ENCODE measurements at regions not wholly inside any gene's neighbourhood (a gene's known extent, or its start where the extent isn't known, plus 50 kb on each side); places are given as distances from the start of the nearest gene placed in this dataset.

GRCh38 chr12:97061171-97061570 lies 154.1 kb downstream of the NEDD1 start:
- H3K18ac ChIP-seq (ENCODE audit: low read depth in 1 of 2, low read length in 2 of 2), result no peak overlapping the region
- H3K27me3 ChIP-seq (ENCODE audit: control insufficient read depth in 1 of 2, insufficient read depth in 1 of 2, low read length in 2 of 2), result no peaks in the 10 kb centered on the region
- H3K36me3 ChIP-seq (ENCODE audit: control insufficient read depth in 1 of 2, insufficient read depth in 2 of 2, low read depth in 1 of 2, low read length in 2 of 2), result no peaks in the 10 kb centered on the region
- H3K4me1 ChIP-seq (ENCODE audit: control insufficient read depth, insufficient read depth, low read depth, low read length), result no peaks in the 10 kb centered on the region
- no peak overlapping the region for H2AFZ ChIP-seq (ENCODE audit: low read depth, low read length)
- no peak overlapping the region for H3K9ac ChIP-seq (ENCODE audit: low read length)
- WGBS, result 75% methylated on average over 3 of the region's 3 CpGs
- no peaks in the 10 kb centered on the region for H3K9me3 ChIP-seq (ENCODE audit: control insufficient read depth, low read length)
- H3K27ac ChIP-seq (ENCODE audit: low read length, poor library complexity, severe bottlenecking), result no peak overlapping the region
- H3K79me1 ChIP-seq (replicated peaks; ENCODE audit: low read length, poor library complexity, severe bottlenecking), result no peaks in the 10 kb centered on the region
- H3K4me3 ChIP-seq (ENCODE audit: insufficient read depth in 1 of 2, low read depth in 1 of 2, low read length in 2 of 2), result no peak overlapping the region
- no peak overlapping the region for H2AK5ac ChIP-seq (ENCODE audit: low read length, severe bottlenecking)
- no peak overlapping the region for H2BK5ac ChIP-seq (ENCODE audit: low read depth, low read length, poor library complexity, severe bottlenecking)
- H2BK15ac ChIP-seq (ENCODE audit: low read depth, poor library complexity, severe bottlenecking), result no peak overlapping the region
- no peak overlapping the region for H3K4me2 ChIP-seq (ENCODE audit: low read length, poor library complexity, severe bottlenecking)
- H4K8ac ChIP-seq (ENCODE audit: low read length), result no peak overlapping the region
- H3K4ac ChIP-seq (ENCODE audit: low read depth in 1 of 2, low read length in 2 of 2), result no peak overlapping the region
- no peak overlapping the region for H3K14ac ChIP-seq (ENCODE audit: low read length in 2 of 2)
- no peak overlapping the region for H3K23ac ChIP-seq (ENCODE audit: low read length in 2 of 2)
- H2BK120ac ChIP-seq (ENCODE audit: low read depth, low read length), result no peak overlapping the region
- no peak overlapping the region for H4K91ac ChIP-seq (ENCODE audit: low read length)
- DNase-seq, result no peak
- no peak overlapping the region for H2BK12ac ChIP-seq (ENCODE audit: low read length in 2 of 2)

DNA sequence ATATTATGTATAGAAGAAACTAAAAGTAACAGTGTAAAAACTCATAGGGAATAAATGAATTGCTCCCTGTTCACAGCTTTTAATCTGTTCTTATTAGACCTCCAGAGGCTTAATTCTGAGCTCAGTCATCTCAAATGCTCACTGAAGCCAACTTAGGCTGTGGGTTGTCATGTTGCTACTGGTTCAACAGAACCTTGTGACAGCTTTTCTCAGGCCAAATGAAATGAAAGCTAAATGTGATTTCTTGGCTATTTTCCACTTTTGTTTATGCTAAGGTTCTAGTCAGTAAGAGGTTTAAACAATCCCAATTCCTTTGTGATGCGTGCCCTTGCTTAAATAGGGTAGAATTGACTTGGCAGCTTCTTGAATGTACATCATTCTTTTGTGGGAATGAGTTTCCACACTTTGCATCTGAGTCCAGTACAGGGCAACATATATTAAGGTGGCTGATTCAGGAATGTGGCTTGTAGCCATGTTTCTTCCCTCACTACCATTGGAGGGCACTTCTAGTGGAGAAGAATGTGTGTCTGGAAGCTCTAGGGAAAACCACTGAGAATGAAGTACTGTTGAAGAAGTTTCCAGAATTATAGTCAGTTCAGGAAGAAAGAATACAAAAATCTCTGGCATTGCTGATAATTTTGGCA lies 156.4 kb downstream of the NEDD1 start:
- no peak overlapping the region for H4K8ac ChIP-seq (ENCODE audit: low read length)
- no peak overlapping the region for H2BK15ac ChIP-seq (ENCODE audit: low read depth, poor library complexity, severe bottlenecking)
- H3K9ac ChIP-seq (ENCODE audit: low read length), result no peak overlapping the region
- WGBS, result 57% methylated on average over 1 of the region's 1 CpG
- H3K14ac ChIP-seq (ENCODE audit: low read length in 2 of 2), result no peak overlapping the region
- no peak overlapping the region for H3K4ac ChIP-seq (ENCODE audit: low read depth in 1 of 2, low read length in 2 of 2)
- H2AK5ac ChIP-seq (ENCODE audit: low read length, severe bottlenecking), result no peak overlapping the region
- no peaks in the 10 kb centered on the region for H3K4me1 ChIP-seq (ENCODE audit: control insufficient read depth, insufficient read depth, low read depth, low read length)
- H3K23ac ChIP-seq (ENCODE audit: low read length in 2 of 2), result no peak overlapping the region
- no peak overlapping the region for H2BK120ac ChIP-seq (ENCODE audit: low read depth, low read length)
- no peak overlapping the region for H3K18ac ChIP-seq (ENCODE audit: low read depth in 1 of 2, low read length in 2 of 2)
- no peak overlapping the region for H2AFZ ChIP-seq (ENCODE audit: low read depth, low read length)
- H3K4me3 ChIP-seq (ENCODE audit: insufficient read depth in 1 of 2, low read depth in 1 of 2, low read length in 2 of 2), result no peak overlapping the region
- DNase-seq, result no peak
- no peak overlapping the region for H3K4me2 ChIP-seq (ENCODE audit: low read length, poor library complexity, severe bottlenecking)
- H3K27me3 ChIP-seq (ENCODE audit: control insufficient read depth in 1 of 2, insufficient read depth in 1 of 2, low read length in 2 of 2), result no peaks in the 10 kb centered on the region
- no peak overlapping the region for H2BK12ac ChIP-seq (ENCODE audit: low read length in 2 of 2)
- H2BK5ac ChIP-seq (ENCODE audit: low read depth, low read length, poor library complexity, severe bottlenecking), result no peak overlapping the region
- H3K9me3 ChIP-seq (ENCODE audit: control insufficient read depth, low read length), result no peaks in the 10 kb centered on the region
- no peaks in the 10 kb centered on the region for H3K79me1 ChIP-seq (replicated peaks; ENCODE audit: low read length, poor library complexity, severe bottlenecking)
- H3K27ac ChIP-seq (ENCODE audit: low read length, poor library complexity, severe bottlenecking), result no peak overlapping the region
- H3K36me3 ChIP-seq (ENCODE audit: control insufficient read depth in 1 of 2, insufficient read depth in 2 of 2, low read depth in 1 of 2, low read length in 2 of 2), result no peaks in the 10 kb centered on the region
- H4K91ac ChIP-seq (ENCODE audit: low read length), result no peak overlapping the region

DNA sequence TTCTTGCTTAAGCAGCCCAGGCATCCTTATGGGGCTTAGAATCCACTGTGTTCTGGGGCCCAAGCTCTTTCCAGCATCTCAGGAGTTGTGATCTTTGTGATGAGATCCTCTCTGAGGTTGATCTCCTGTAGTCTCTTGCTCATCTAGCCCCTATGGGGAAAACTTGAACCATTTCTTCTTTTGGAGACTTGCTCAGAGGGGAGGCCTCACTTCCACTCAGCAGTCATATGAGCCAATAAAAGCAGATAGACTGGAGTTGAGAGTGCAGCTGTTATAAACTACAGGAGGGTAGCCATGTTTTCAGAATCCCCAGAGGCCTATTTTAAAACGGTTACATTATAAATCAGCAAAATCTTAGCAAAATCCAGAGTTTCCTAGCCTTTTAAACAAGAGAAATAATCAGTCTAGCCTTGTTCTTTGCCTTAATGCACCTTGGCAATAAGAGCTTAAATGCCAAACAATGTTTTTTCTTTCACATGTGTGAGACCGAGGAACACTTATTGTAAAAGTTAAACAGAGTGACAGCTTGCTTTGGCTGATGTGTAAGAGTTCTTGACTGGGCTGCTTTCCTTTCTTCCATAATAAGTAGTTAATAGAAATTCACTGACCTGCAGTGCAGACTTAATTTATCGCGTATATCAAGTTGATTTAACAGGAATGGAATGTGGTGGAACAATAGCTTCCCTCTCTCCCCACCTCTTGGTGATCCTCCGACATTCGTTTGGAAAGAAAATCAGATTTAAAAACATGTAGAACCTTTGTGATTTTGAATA lies 168.3 kb downstream of the NEDD1 start:
- Histone ChIP-seq H3K4me3 (ENCODE audit: insufficient read depth in 1 of 2, low read depth in 1 of 2, low read length in 2 of 2) (no peak overlapping the region), H3K14ac (ENCODE audit: low read length in 2 of 2) (no peak overlapping the region), H2BK120ac (ENCODE audit: low read depth, low read length) (no peak overlapping the region), H3K4ac (ENCODE audit: low read depth in 1 of 2, low read length in 2 of 2) (no peak overlapping the region), H2BK12ac (ENCODE audit: low read length in 2 of 2) (no peak overlapping the region), H4K8ac (ENCODE audit: low read length) (no peak overlapping the region), H3K79me1 (replicated peaks; ENCODE audit: low read length, poor library complexity, severe bottlenecking) (no peaks in the 10 kb centered on the region), H3K4me1 (ENCODE audit: control insufficient read depth, insufficient read depth, low read depth, low read length) (no peaks in the 10 kb centered on the region), H2AFZ (ENCODE audit: low read depth, low read length) (no peak overlapping the region), H3K18ac (ENCODE audit: low read depth in 1 of 2, low read length in 2 of 2) (no peak overlapping the region), H2AK5ac (ENCODE audit: low read length, severe bottlenecking) (no peak overlapping the region), H3K9ac (ENCODE audit: low read length) (no peak overlapping the region), H2BK15ac (ENCODE audit: low read depth, poor library complexity, severe bottlenecking) (no peak overlapping the region), H3K23ac (ENCODE audit: low read length in 2 of 2) (no peak overlapping the region), H4K91ac (ENCODE audit: low read length) (no peak overlapping the region), H3K36me3 (ENCODE audit: control insufficient read depth in 1 of 2, insufficient read depth in 2 of 2, low read depth in 1 of 2, low read length in 2 of 2) (no peaks in the 10 kb centered on the region), H3K4me2 (ENCODE audit: low read length, poor library complexity, severe bottlenecking) (no peak overlapping the region), H2BK5ac (ENCODE audit: low read depth, low read length, poor library complexity, severe bottlenecking) (no peak overlapping the region), H3K27me3 (ENCODE audit: control insufficient read depth in 1 of 2, insufficient read depth in 1 of 2, low read length in 2 of 2) (no peaks in the 10 kb centered on the region), H3K27ac (ENCODE audit: low read length, poor library complexity, severe bottlenecking) (no peak overlapping the region), H3K9me3 (ENCODE audit: control insufficient read depth, low read length) (no peaks in the 10 kb centered on the region)
- no peak for DNase-seq
- 83% methylated on average over 6 of the region's 6 CpGs for WGBS

- WGBS, result 96% methylated on average over 5 of the region's 6 CpGs
- H2AK5ac ChIP-seq (ENCODE audit: low read length, severe bottlenecking), result no peak overlapping the region
- H2AFZ ChIP-seq (ENCODE audit: low read depth, low read length), result no peak overlapping the region
- no peaks in the 10 kb centered on the region for H3K79me1 ChIP-seq (replicated peaks; ENCODE audit: low read length, poor library complexity, severe bottlenecking)
- H3K27me3 ChIP-seq (ENCODE audit: control insufficient read depth in 1 of 2, insufficient read depth in 1 of 2, low read length in 2 of 2), result no peaks in the 10 kb centered on the region
- H3K4ac ChIP-seq (ENCODE audit: low read depth in 1 of 2, low read length in 2 of 2), result no peak overlapping the region
- H3K4me2 ChIP-seq (ENCODE audit: low read length, poor library complexity, severe bottlenecking), result no peak overlapping the region
- H2BK5ac ChIP-seq (ENCODE audit: low read depth, low read length, poor library complexity, severe bottlenecking), result no peak overlapping the region
- no peak overlapping the region for H3K23ac ChIP-seq (ENCODE audit: low read length in 2 of 2)
- H4K8ac ChIP-seq (ENCODE audit: low read length), result no peak overlapping the region
- no peak overlapping the region for H3K18ac ChIP-seq (ENCODE audit: low read depth in 1 of 2, low read length in 2 of 2)
- no peak overlapping the region for H3K14ac ChIP-seq (ENCODE audit: low read length in 2 of 2)
- no peaks in the 10 kb centered on the region for H3K36me3 ChIP-seq (ENCODE audit: control insufficient read depth in 1 of 2, insufficient read depth in 2 of 2, low read depth in 1 of 2, low read length in 2 of 2)
- no peak overlapping the region for H4K91ac ChIP-seq (ENCODE audit: low read length)
- H2BK15ac ChIP-seq (ENCODE audit: low read depth, poor library complexity, severe bottlenecking), result no peak overlapping the region
- no peak for DNase-seq
- H2BK12ac ChIP-seq (ENCODE audit: low read length in 2 of 2), result no peak overlapping the region
- no peak overlapping the region for H2BK120ac ChIP-seq (ENCODE audit: low read depth, low read length)
- no peaks in the 10 kb centered on the region for H3K9me3 ChIP-seq (ENCODE audit: control insufficient read depth, low read length)
- no peak overlapping the region for H3K4me3 ChIP-seq (ENCODE audit: insufficient read depth in 1 of 2, low read depth in 1 of 2, low read length in 2 of 2)
- H3K27ac ChIP-seq (ENCODE audit: low read length, poor library complexity, severe bottlenecking), result no peak overlapping the region
- no peaks in the 10 kb centered on the region for H3K4me1 ChIP-seq (ENCODE audit: control insufficient read depth, insufficient read depth, low read depth, low read length)
- no peak overlapping the region for H3K9ac ChIP-seq (ENCODE audit: low read length)
These were observed 169.0 kb downstream of the NEDD1 start for GRCh38 chr12:97075934-97076630.
